MM.1S (cell line): ENCODE measurements at regions not wholly inside any gene's neighbourhood (a gene's known extent, or its start where the extent isn't known, plus 50 kb on each side); places are given as distances from the start of the nearest gene placed in this dataset.

Experiments used
- CTCF ChIP-seq: fragments of 300-600 bp; sonication (generic); IDR thresholded peaks from 2 replicates; pipeline ENCODE4 v1.5.1; 2016; ENCODE audit warnings: antibody characterized with exemption, low read length, mixed read lengths
- EZH2 ChIP-seq: fragments of 300-600 bp; sonication (generic); optimal IDR thresholded peaks from 2 replicates; pipeline ENCODE3; 2017; ENCODE audit warnings: low read depth, mild to moderate bottlenecking, antibody characterized with exemption, low read length, mixed read lengths

- no peak for TF ChIP-seq CTCF
- no peak for TF ChIP-seq EZH2
Observed at GRCh38 chr20:23244156-23244915, 106.3 kb upstream of the NXT1 start.
